Natural killer cell (primary cell): ENCODE measurements at regions not wholly inside any gene's neighbourhood (a gene's known extent, or its start where the extent isn't known, plus 50 kb on each side); places are given as distances from the start of the nearest gene placed in this dataset.

Source experiments
- ATAC-seq, 3 donors: fragments of 150-1000 bp in 2 of 3; fragments of 200-7000 bp in 1 of 3; cut with Tn5 transposase; 1 replicate in 1 of 3; 2 replicates in 2 of 3; pipeline ENCODE4 v1.10.0; 2021; ENCODE audit warnings: mild to moderate bottlenecking in 2 of 3, moderate library complexity in 2 of 3
- DNase-seq, 2 donors: peaks; one replicate each; pipeline versions ENCODE4 v3.0.0 to v3.0.0-alpha.2; 2013 to 2021; ENCODE audit warnings: mixed read lengths in 1 of 2
- H3K27ac ChIP-seq: one replicate; pipeline ENCODE4 v1.5.1; 2013; ENCODE audit warnings: mild to moderate bottlenecking, low read length
- H3K27me3 ChIP-seq: one replicate; pipeline ENCODE4 v1.6.1; 2013; ENCODE audit warnings: low read length; ENCODE audit not compliant: control insufficient read depth, insufficient read depth
- H3K36me3 ChIP-seq: one replicate; pipeline ENCODE4 v1.6.1; 2013; ENCODE audit warnings: low read length; ENCODE audit not compliant: control insufficient read depth, insufficient read depth
- H3K4me1 ChIP-seq: one replicate; pipeline ENCODE4 v1.6.1; 2013; ENCODE audit warnings: low read length; ENCODE audit not compliant: control insufficient read depth, insufficient read depth
- H3K4me3 ChIP-seq: one replicate; pipeline ENCODE4 v1.5.1; 2013; ENCODE audit warnings: low read length
- H3K9me3 ChIP-seq: one replicate; pipeline ENCODE4 v1.6.1; 2013; ENCODE audit warnings: low read length; ENCODE audit not compliant: control insufficient read depth, insufficient read depth
- H3K27ac Mint-ChIP-seq, 2 donors: one replicate each; pipeline ENCODE4 v1.8.0; 2022; ENCODE audit warnings: mild to moderate bottlenecking in 2 of 2, mixed read lengths in 2 of 2, moderate library complexity in 1 of 2
- H3K27me3 Mint-ChIP-seq, 2 donors: one replicate each; pipeline ENCODE4 v1.8.0; 2022; ENCODE audit warnings: low read depth in 2 of 2, mixed read lengths in 2 of 2
- H3K36me3 Mint-ChIP-seq: one replicate; pipeline ENCODE4 v1.8.0; 2022; ENCODE audit warnings: mixed read lengths
- H3K4me1 Mint-ChIP-seq, 2 donors: one replicate each; pipeline ENCODE4 v1.8.0; 2022; ENCODE audit warnings: mixed read lengths in 2 of 2
- H3K4me3 Mint-ChIP-seq: one replicate; pipeline ENCODE4 v1.8.0; 2022; ENCODE audit warnings: mild to moderate bottlenecking, moderate library complexity, mixed read lengths
- H3K9me3 Mint-ChIP-seq, 2 donors: one replicate each; pipeline ENCODE4 v1.8.0; 2022; ENCODE audit warnings: mixed read lengths in 2 of 2
- WGBS: methylation state at CpG from one replicate; pipeline ENCODE4 v1.1.7; 2013; ENCODE audit warnings: missing lambda C conversion rate; ENCODE audit not compliant: insufficient coverage; 5-methylcytosine and 5-hydroxymethylcytosine counted together
- intact Hi-C: fragments of 100-400 bp; cut with micrococcal nuclease; formaldehyde crosslinking; loops from one replicate; pipeline ENCODE4 v1.14.2; 2022
- TF ChIP-seq, protein P1 (sequence below): fragments of 200-600 bp; IDR thresholded peaks from one replicate; pipeline ENCODE4 v1.8.0; 2022; ENCODE audit warnings: antibody characterized with exemption

DNA sequence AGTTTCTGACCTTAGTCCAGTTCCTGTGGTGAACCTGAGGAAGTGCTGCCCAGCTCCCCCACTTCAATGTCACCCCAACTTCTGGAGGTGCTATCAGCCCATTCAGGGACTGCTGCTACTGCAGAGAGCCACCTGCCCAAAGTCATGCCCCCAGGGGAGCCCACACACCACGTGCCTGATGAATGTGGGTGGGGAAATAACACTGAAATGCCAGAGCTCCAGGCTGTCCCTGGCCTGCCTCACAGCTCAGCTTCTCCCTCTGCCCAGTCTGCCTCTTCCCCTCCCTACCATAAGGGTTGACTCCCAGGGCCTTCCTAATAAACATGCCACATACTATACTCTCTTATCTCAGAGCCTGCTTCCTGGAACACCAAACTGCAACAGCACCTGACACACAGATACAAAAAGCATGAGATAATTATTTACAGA, 276.4 kb upstream of the MOCS1 start:
- intact Hi-C loops: no loop called here
- TF ChIP-seq, protein P1, sequence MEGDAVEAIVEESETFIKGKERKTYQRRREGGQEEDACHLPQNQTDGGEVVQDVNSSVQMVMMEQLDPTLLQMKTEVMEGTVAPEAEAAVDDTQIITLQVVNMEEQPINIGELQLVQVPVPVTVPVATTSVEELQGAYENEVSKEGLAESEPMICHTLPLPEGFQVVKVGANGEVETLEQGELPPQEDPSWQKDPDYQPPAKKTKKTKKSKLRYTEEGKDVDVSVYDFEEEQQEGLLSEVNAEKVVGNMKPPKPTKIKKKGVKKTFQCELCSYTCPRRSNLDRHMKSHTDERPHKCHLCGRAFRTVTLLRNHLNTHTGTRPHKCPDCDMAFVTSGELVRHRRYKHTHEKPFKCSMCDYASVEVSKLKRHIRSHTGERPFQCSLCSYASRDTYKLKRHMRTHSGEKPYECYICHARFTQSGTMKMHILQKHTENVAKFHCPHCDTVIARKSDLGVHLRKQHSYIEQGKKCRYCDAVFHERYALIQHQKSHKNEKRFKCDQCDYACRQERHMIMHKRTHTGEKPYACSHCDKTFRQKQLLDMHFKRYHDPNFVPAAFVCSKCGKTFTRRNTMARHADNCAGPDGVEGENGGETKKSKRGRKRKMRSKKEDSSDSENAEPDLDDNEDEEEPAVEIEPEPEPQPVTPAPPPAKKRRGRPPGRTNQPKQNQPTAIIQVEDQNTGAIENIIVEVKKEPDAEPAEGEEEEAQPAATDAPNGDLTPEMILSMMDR: no peak
- whole genome bisulfite sequencing: 0% methylated on average over 1 of the region's 1 CpG
- no peaks in the 10 kb centered on the region for H3K36me3 ChIP-seq
- Mint-ChIP-seq H3K4me3 (no peak overlapping the region), H3K36me3 (no peaks in the 10 kb centered on the region), H3K27me3 (peaks cover 9 to 29% of the 10 kb centered on the region in 2 donors), H3K27ac (no peak overlapping the region), H3K9me3 (no peaks in the 10 kb centered on the region), H3K4me1 (no peaks in the 10 kb centered on the region)
- no peak overlapping the region for H3K27ac ChIP-seq
- DNase-seq: no peak
- no peak overlapping the region for H3K4me3 ChIP-seq
- H3K27me3 ChIP-seq: no peaks in the 10 kb centered on the region
- H3K9me3 ChIP-seq: peaks cover 4% of the 10 kb centered on the region
- H3K4me1 ChIP-seq: no peaks in the 10 kb centered on the region
- ATAC-seq: no peak

DNA sequence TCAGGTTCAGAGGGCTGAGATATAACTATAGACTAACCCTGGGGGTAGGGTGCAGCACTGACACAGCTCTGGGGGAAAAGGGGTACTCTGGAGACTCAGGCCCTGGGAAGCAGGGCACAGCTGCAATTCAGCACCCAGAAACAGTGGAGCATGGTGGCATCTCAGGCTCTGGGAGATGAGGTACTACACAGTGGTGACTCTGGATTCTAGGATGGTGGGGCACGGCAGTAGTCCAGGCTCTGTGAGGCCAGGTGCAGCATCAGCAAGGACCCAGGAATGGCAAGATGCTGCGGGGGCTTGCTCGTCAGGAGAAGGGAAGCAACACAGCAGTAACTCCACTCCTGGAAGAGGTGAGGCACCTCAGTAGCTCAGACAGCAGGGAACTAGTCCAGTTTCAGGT, 271.5 kb upstream of the MOCS1 start:
- 98% methylated on average over 3 of the region's 3 CpGs for WGBS
- H3K27ac Mint-ChIP-seq: no peak overlapping the region
- peak in 1 of 3 donors; percentile 21 for ATAC-seq

DNA sequence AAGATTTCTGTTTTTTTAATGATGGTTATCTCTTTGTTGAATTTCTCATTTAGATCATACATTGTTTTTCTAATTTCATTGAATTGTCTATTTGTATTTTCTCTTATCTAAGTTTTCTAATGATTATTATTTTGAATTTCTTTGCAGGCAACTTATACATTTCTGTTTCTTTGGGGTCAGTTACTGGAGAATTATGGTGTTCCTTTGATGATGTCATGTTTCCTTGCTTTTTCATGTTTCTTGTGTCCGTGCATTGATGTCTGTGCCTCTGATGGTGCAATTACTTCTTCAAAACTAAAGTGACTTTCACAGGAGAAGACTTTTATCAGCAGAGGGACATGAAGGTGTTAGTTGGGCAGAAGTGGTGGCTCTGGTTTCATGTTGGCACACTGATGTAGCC, 270.7 kb upstream of the MOCS1 start:
- 100% methylated on average over 1 of the region's 1 CpG for WGBS
- ATAC-seq: no peak
- TF ChIP-seq, protein P1: no peak

More for the DNA sequence above, 271.5 kb upstream of the MOCS1 start:
- Mint-ChIP-seq H3K4me3 (no peak overlapping the region), H3K27me3 (peaks cover 9 to 25% of the 10 kb centered on the region in 2 donors), H3K9me3 (peaks cover 8 to 14% of the 10 kb centered on the region in 2 donors), H3K36me3 (peaks cover 11% of the 10 kb centered on the region), H3K4me1 (no peaks in the 10 kb centered on the region)
- no peak for DNase-seq
- H3K27me3 ChIP-seq: no peaks in the 10 kb centered on the region
- H3K36me3 ChIP-seq: no peaks in the 10 kb centered on the region
- intact Hi-C loops: no loop called here
- H3K27ac ChIP-seq: no peak overlapping the region
- H3K9me3 ChIP-seq: peaks cover 7% of the 10 kb centered on the region
- TF ChIP-seq, protein P1: no peak
- H3K4me3 ChIP-seq: no peak overlapping the region
- no peaks in the 10 kb centered on the region for H3K4me1 ChIP-seq

DNA sequence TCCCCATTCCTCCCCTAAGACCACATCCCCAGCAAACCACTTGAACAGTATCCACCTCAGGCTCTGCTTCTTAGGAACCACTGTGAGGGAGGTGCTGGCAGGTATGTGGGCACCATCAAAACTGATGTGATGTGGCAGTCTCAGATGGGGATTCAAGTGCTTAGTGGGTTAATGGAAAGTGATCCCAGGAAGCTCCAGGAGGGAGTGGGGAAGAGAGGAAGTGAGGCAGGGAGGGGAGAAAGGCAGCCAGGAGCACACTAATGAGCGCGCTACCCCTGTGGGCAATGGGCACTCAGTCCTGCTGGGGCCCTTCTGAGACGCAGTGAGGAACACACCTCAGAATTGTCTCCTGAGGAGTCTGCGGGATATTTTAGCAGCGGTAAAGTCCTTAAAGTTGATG, 263.1 kb upstream of the MOCS1 start:
- intact Hi-C loops: no loop called here
- no peak for ATAC-seq

More for the DNA sequence above, 270.7 kb upstream of the MOCS1 start:
- peaks cover 13 to 32% of the 10 kb centered on the region in 2 donors for H3K27me3 Mint-ChIP-seq
- Histone ChIP-seq H3K4me1 (no peaks in the 10 kb centered on the region), H3K4me3 (no peak overlapping the region), H3K36me3 (no peaks in the 10 kb centered on the region), H3K9me3 (peaks cover 7% of the 10 kb centered on the region), H3K27me3 (no peaks in the 10 kb centered on the region), H3K27ac (no peak overlapping the region)
- peaks cover 8 to 14% of the 10 kb centered on the region in 2 donors for H3K9me3 Mint-ChIP-seq
- no peak for DNase-seq
- no peak overlapping the region for H3K27ac Mint-ChIP-seq
- intact Hi-C loops: no loop called here
- H3K4me1 Mint-ChIP-seq: no peaks in the 10 kb centered on the region
- peaks cover 11% of the 10 kb centered on the region for H3K36me3 Mint-ChIP-seq
- H3K4me3 Mint-ChIP-seq: no peak overlapping the region

More for the DNA sequence above, 263.1 kb upstream of the MOCS1 start:
- Mint-ChIP-seq H3K27ac (no peak overlapping the region), H3K36me3 (no peaks in the 10 kb centered on the region), H3K9me3 (peaks cover 0 to 2% of the 10 kb centered on the region in 2 donors), H3K27me3 (peaks cover 7 to 9% of the 10 kb centered on the region in 2 donors), H3K4me3 (no peak overlapping the region), H3K4me1 (no peaks in the 10 kb centered on the region)
- H3K4me1 ChIP-seq: no peaks in the 10 kb centered on the region
- no peaks in the 10 kb centered on the region for H3K9me3 ChIP-seq
- TF ChIP-seq, protein P1: no peak
- no peaks in the 10 kb centered on the region for H3K27me3 ChIP-seq
- 94% methylated on average over 5 of the region's 5 CpGs for WGBS
- H3K36me3 ChIP-seq: no peaks in the 10 kb centered on the region
- no peak overlapping the region for H3K4me3 ChIP-seq
- no peak for DNase-seq
- no peak overlapping the region for H3K27ac ChIP-seq
